ENCODE measurements at regions not wholly inside any gene's neighbourhood (a gene's known extent, or its start where the extent isn't known, plus 50 kb on each side); places are given as distances from the start of the nearest gene placed in this dataset.

- TF ChIP-seq CTCF (IDR thresholded peaks at IDR 0.05 in 4 of 5, conservative IDR thresholded peaks at IDR 0.05 in 1 of 5) (no peak), POLR2A (IDR thresholded peaks at IDR 0.05) (no peak)
These were observed 260.7 kb downstream of the MN1 start for GRCh38 chr22:27540656-27541396.

All from gastrocnemius medialis (tissue), 4 donors.